ENCODE measurements at regions not wholly inside any gene's neighbourhood (a gene's known extent, or its start where the extent isn't known, plus 50 kb on each side); places are given as distances from the start of the nearest gene placed in this dataset.

GRCh38 chr4:10346023-10346422 lies 111.2 kb downstream of the ZNF518B start:
- Histone ChIP-seq H3K36me3 (no peaks in the 10 kb centered on the region), H3K27me3 (peaks cover 0 to 6% (median 0%) of the 10 kb centered on the region in 7 donors), H3K27ac (no peak overlapping the region), H3K4me1 (no peaks in the 10 kb centered on the region), H3K4me3 (no peak overlapping the region), H3K9me3 (no peaks in the 10 kb centered on the region)
- WGBS, 2 donors: 56 to 59% methylated on average over 2 of the region's 2 CpGs
- DNase-seq (no peak), ATAC-seq (no peak)
- intact Hi-C loops (cut with DNase I): no loop called here
- no peak for TF ChIP-seq CTCF (IDR thresholded peaks at IDR 0.05)

- no peaks in the 10 kb centered on the region for H3K9me3 ChIP-seq
- WGBS, 2 donors: 82 to 85% methylated on average over 3 of the region's 3 CpGs
- no peak overlapping the region for H3K4me3 ChIP-seq
- no peak for ATAC-seq
- H3K27me3 ChIP-seq: peaks cover 0 to 6% (median 0%) of the 10 kb centered on the region in 7 donors
- intact Hi-C loops (cut with DNase I): no loop called here
- no peak for DNase-seq
- TF ChIP-seq CTCF (IDR thresholded peaks at IDR 0.05): no peak
- H3K4me1 ChIP-seq: no peaks in the 10 kb centered on the region
- H3K36me3 ChIP-seq: no peaks in the 10 kb centered on the region
- H3K27ac ChIP-seq: no peak overlapping the region
Observed at GRCh38 chr4:10345381-10345784, 111.8 kb downstream of the ZNF518B start.

GRCh38 chr4:10344824-10345223 lies 112.4 kb downstream of the ZNF518B start:
- Histone ChIP-seq H3K27ac (no peak overlapping the region), H3K9me3 (no peaks in the 10 kb centered on the region), H3K36me3 (no peaks in the 10 kb centered on the region), H3K4me3 (no peak overlapping the region), H3K27me3 (peaks cover 0 to 6% (median 0%) of the 10 kb centered on the region in 7 donors), H3K4me1 (no peaks in the 10 kb centered on the region)
- TF ChIP-seq CTCF (IDR thresholded peaks at IDR 0.05): no peak
- DNase-seq (no peak), ATAC-seq (no peak)
- 82 to 90% methylated on average over 4 of the region's 4 CpGs for WGBS, 2 donors
- intact Hi-C loops (cut with DNase I): no loop called here

GRCh38 chr4:10343656-10344055 lies 113.6 kb downstream of the ZNF518B start:
- Histone ChIP-seq H3K27ac (no peak overlapping the region), H3K4me3 (no peak overlapping the region), H3K4me1 (no peaks in the 10 kb centered on the region), H3K27me3 (peaks cover 0 to 6% (median 0%) of the 10 kb centered on the region in 7 donors), H3K36me3 (no peaks in the 10 kb centered on the region), H3K9me3 (no peaks in the 10 kb centered on the region)
- no peak for ATAC-seq
- TF ChIP-seq CTCF (IDR thresholded peaks at IDR 0.05): no peak
- no peak for DNase-seq
- intact Hi-C loops (cut with DNase I): no loop called here
- 83 to 93% methylated on average over 2 of the region's 2 CpGs for whole genome bisulfite sequencing, 2 donors
